Chondrocyte (in vitro differentiated cells): ENCODE measurements at regions not wholly inside any gene's neighbourhood (a gene's known extent, or its start where the extent isn't known, plus 50 kb on each side); places are given as distances from the start of the nearest gene placed in this dataset.
A peak's percentile ranks its signal among the peaks of the same experiment; 100 is the strongest.
"Not testable (repeated sequence)": the region's sequence is repeated elsewhere in the genome, so short reads cannot be mapped to it uniquely, and the experiment has no call there.

ENCODE experiments used
- DNase-seq: peaks from one replicate; pipeline ENCODE4 v3.0.0; 2021; ENCODE audit warnings: mixed read lengths, low spot score
- H3K27ac Mint-ChIP-seq: one replicate; pipeline ENCODE4 v1.8.0; 2021; ENCODE audit warnings: mild to moderate bottlenecking, moderate library complexity, mixed read lengths; ENCODE audit not compliant: unreplicated experiment
- H3K27me3 Mint-ChIP-seq: 2 replicates; pipeline ENCODE4 v1.8.0; 2021; ENCODE audit warnings: low read depth, mixed read lengths
- H3K36me3 Mint-ChIP-seq: 2 replicates; pipeline ENCODE4 v1.8.0; 2021; ENCODE audit warnings: low read depth, mixed read lengths
- H3K4me1 Mint-ChIP-seq: 2 replicates; pipeline ENCODE4 v1.8.0; 2021; ENCODE audit warnings: low read depth, mild to moderate bottlenecking, mixed read lengths
- H3K4me3 Mint-ChIP-seq: one replicate; pipeline ENCODE4 v1.8.0; 2021; ENCODE audit warnings: mild to moderate bottlenecking, moderate library complexity, mixed read lengths; ENCODE audit not compliant: unreplicated experiment
- H3K9me3 Mint-ChIP-seq: 2 replicates; pipeline ENCODE4 v1.8.0; 2021; ENCODE audit warnings: low read depth, mixed read lengths
- TF ChIP-seq, protein P1 (sequence below): fragments of 200-600 bp; sonication (generic); IDR thresholded peaks from 2 replicates; pipeline ENCODE4 v1.5.0; 2021; ENCODE audit warnings: antibody characterized with exemption, mild to moderate bottlenecking, moderate library complexity

DNA sequence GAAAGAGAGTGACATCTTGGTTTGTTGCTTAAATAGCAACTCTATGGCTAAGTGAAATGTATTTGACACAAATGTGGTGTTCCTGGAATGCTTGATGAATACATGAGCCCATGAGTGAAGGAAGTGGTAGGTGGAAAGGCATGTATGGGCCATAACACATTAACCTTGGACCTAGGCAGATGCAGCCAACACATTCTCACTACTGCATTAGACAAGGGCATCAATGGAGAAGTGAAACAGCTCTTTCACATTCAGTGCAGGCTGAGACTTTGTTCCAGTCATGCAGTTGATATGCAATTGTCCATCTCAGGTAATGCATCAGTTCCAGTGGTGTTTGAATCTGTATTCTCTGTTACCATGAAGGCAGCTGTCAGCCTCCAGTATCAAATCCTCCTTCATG lies 133.6 kb downstream of the HS3ST3B1 start:
- Mint-ChIP-seq H3K9me3 (no peaks in the 10 kb centered on the region), H3K4me1 (no peaks in the 10 kb centered on the region), H3K27ac (no peak overlapping the region), H3K4me3 (no peak overlapping the region), H3K27me3 (no peaks in the 10 kb centered on the region), H3K36me3 (no peaks in the 10 kb centered on the region)
- TF ChIP-seq, protein P1, sequence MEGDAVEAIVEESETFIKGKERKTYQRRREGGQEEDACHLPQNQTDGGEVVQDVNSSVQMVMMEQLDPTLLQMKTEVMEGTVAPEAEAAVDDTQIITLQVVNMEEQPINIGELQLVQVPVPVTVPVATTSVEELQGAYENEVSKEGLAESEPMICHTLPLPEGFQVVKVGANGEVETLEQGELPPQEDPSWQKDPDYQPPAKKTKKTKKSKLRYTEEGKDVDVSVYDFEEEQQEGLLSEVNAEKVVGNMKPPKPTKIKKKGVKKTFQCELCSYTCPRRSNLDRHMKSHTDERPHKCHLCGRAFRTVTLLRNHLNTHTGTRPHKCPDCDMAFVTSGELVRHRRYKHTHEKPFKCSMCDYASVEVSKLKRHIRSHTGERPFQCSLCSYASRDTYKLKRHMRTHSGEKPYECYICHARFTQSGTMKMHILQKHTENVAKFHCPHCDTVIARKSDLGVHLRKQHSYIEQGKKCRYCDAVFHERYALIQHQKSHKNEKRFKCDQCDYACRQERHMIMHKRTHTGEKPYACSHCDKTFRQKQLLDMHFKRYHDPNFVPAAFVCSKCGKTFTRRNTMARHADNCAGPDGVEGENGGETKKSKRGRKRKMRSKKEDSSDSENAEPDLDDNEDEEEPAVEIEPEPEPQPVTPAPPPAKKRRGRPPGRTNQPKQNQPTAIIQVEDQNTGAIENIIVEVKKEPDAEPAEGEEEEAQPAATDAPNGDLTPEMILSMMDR, result no peak
- no peak for DNase-seq

DNA sequence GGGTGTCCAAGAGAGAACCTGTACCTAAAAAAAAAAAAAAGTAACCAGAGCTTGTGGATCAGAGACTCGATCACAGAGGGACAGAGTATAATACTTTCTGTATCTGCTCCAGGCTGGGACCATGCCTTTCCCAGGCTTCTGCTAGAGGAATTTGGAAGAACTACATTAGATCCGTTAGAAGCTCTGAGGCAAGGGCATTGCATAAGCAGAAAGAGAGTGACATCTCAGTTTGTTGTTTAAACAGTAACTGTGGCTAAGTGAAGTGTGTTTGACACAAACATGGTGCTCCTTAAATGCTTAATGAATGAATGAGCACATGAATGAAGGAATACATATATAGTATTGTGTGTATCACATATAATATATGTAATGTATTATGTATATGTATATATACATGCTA lies 131.2 kb downstream of the HS3ST3B1 start:
- H3K27me3 Mint-ChIP-seq, result no peaks in the 10 kb centered on the region
- no peak overlapping the region for H3K27ac Mint-ChIP-seq
- TF ChIP-seq, protein P1, result no peak
- DNase-seq, result no peak
- H3K4me1 Mint-ChIP-seq, result peaks cover 15% of the 10 kb centered on the region
- H3K36me3 Mint-ChIP-seq, result no peaks in the 10 kb centered on the region
- no peaks in the 10 kb centered on the region for H3K9me3 Mint-ChIP-seq
- no peak overlapping the region for H3K4me3 Mint-ChIP-seq

DNA sequence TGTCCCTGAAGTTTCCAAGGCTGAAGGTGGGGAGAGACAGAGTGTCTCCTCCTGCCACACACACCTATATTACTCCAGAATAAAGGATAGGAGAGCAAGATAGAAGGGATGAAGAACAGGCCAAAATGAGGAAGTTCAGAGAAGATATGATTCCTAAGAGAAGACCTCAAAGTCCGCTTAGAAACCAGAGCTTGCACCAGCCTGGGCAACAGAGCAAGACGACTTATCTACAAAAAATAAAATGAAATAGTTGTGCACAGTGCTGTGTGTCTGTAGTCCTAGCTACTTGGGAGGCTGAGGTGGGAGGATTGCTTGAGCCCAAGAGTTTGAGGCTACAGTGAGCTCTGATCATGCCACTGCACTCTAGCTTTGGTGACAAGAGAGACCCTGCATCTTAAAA lies 128.2 kb downstream of the HS3ST3B1 start:
- TF ChIP-seq, protein P1, result no peak

DNA sequence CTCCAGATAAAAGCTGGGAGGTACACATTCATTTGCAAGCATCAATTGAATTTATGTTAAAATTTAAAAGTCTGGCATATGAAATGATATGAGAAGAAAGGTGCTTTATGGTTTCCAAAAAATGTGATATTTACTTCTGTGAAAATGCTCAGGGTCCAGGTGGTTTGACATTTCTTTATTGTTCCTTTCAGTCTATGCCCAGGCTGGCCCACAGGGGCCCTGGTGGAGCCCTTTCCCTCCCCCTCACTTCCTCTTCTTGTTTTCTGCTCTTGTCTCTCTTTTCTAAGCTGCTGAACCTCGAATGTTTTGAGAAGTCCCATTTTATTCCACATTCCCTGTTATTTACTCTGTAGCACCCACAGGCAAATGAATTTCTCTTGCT lies 127.8 kb downstream of the HS3ST3B1 start:
- Mint-ChIP-seq H3K9me3 (no peaks in the 10 kb centered on the region), H3K27me3 (no peaks in the 10 kb centered on the region), H3K4me1 (peaks cover 18% of the 10 kb centered on the region), H3K27ac (no peak overlapping the region), H3K36me3 (no peaks in the 10 kb centered on the region), H3K4me3 (no peak overlapping the region)
- DNase-seq, result no peak
- TF ChIP-seq, protein P1, result no peak

More for the DNA sequence above, 128.2 kb downstream of the HS3ST3B1 start:
- Mint-ChIP-seq H3K27ac (no peak overlapping the region), H3K9me3 (no peaks in the 10 kb centered on the region), H3K27me3 (no peaks in the 10 kb centered on the region), H3K4me3 (no peak overlapping the region), H3K36me3 (no peaks in the 10 kb centered on the region), H3K4me1 (peaks cover 18% of the 10 kb centered on the region)
- DNase-seq, result no peak

DNA sequence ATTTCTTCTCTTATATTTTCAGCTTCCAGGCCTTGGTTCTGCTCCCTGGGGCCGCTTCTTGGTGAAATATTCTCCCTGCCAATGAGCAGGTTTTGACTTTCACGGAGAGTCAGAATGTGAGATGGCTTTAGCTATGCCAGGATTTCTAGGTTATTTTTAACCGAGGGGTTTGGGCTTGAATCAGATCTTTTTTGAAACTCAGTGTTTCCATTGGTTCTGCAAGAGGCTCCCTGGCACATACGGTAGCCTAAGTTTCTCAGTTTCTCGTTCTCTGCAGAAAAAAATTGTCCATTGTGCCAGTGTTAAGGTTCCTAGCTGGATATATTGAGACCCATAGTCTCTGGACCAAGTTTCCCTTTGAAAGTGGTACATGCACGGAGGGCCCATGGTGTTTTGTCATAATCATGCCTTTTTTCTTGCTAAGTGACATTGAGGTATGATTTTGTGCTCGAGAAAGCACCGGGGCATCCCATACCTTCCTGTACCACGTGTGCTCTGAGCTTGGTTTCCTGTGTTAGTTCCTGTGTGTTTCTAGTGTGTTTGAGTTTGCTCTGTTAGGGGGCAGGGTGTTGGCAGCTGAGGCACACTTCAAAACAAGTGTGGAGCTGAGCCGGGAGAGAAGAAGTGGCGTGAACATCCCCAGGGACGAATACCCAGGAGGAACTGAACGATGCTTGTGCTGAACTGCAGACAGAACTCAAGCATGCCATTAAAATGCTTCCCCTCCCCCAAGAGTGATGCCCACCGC lies 127.2 kb downstream of the HS3ST3B1 start:
- Mint-ChIP-seq H3K4me1 (peaks cover 18% of the 10 kb centered on the region), H3K27ac (no peak overlapping the region), H3K9me3 (no peaks in the 10 kb centered on the region), H3K4me3 (peak overlapping the region; percentile 2), H3K36me3 (no peaks in the 10 kb centered on the region), H3K27me3 (no peaks in the 10 kb centered on the region)
- TF ChIP-seq, protein P1, result no peak
- DNase-seq, result no peak

DNA sequence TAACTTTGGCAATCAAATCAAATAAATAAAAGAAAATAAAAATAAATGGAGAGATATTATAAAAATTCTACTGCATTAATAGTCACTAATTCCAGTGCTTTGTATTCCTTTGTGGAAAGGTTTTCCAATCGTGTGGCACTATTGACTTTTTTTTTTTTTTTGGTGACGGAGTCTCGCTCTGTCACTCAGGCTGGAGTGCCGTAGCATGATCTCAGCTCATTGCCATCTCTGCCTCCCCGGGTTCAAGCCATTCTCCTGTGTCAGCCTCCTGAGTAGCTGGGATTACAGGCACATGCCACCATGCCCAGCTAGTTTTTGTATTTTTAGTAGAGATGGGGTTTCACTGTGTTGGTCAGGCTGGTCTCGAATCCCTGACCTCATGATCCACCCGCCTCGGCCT lies 122.3 kb downstream of the HS3ST3B1 start:
- H3K4me1 Mint-ChIP-seq, DNase-seq, H3K27ac Mint-ChIP-seq, H3K9me3 Mint-ChIP-seq, H3K27me3 Mint-ChIP-seq, H3K36me3 Mint-ChIP-seq, H3K4me3 Mint-ChIP-seq: not testable (repeated sequence)
